Astrocyte (in vitro differentiated cells and primary cell): ENCODE measurements at regions not wholly inside any gene's neighbourhood (a gene's known extent, or its start where the extent isn't known, plus 50 kb on each side); places are given as distances from the start of the nearest gene placed in this dataset.

Experiments used
- DNase-seq: peaks from one replicate; pipeline ENCODE4 v3.0.0-alpha.2; 2010; ENCODE audit warnings: low read depth
- FAIRE-seq: peaks from 2 replicates; lab custom pipeline; 2011; peaks lifted over from hg19 to GRCh38; lab: Jason Lieb, UNC
- H2AFZ ChIP-seq: 2 replicates; pipeline ENCODE4 v1.6.0; 2012; ENCODE audit warnings: low read depth, low read length, inconsistent platforms
- H3K27ac ChIP-seq: 2 replicates; pipeline ENCODE4 v1.5.1; 2011; ENCODE audit warnings: low read depth, low read length, inconsistent platforms
- H3K27me3 ChIP-seq: 2 replicates; pipeline ENCODE4 v1.6.0; 2011; ENCODE audit warnings: low read length, inconsistent platforms; ENCODE audit not compliant: insufficient read depth
- H3K36me3 ChIP-seq: 2 replicates; pipeline ENCODE4 v1.5.1; 2011; ENCODE audit warnings: low read length, inconsistent platforms; ENCODE audit not compliant: insufficient read depth
- H3K4me1 ChIP-seq: 2 replicates; pipeline ENCODE4 v1.5.1; 2011; ENCODE audit warnings: low read length, inconsistent platforms; ENCODE audit not compliant: insufficient read depth
- H3K4me2 ChIP-seq: 2 replicates; pipeline ENCODE4 v1.6.0; 2012; ENCODE audit warnings: low read length, inconsistent platforms
- H3K4me3 ChIP-seq: 2 replicates; pipeline ENCODE4 v1.5.1; 2011; ENCODE audit warnings: low read depth, mild to moderate bottlenecking, low read length, inconsistent platforms; ENCODE audit not compliant: insufficient read depth
- H3K79me2 ChIP-seq: 2 replicates; pipeline ENCODE4 v1.6.0; 2012; ENCODE audit warnings: mild to moderate bottlenecking, low read length, inconsistent platforms; ENCODE audit not compliant: insufficient read depth
- H3K9ac ChIP-seq: 2 replicates; pipeline ENCODE4 v1.6.0; 2012; ENCODE audit warnings: mild to moderate bottlenecking, low read length, inconsistent platforms
- H3K9me3 ChIP-seq: 2 replicates; pipeline ENCODE4 v1.5.1; 2012; ENCODE audit warnings: low read depth, mild to moderate bottlenecking, low read length, inconsistent platforms; ENCODE audit not compliant: insufficient read depth
- H4K20me1 ChIP-seq: 2 replicates; pipeline ENCODE4 v1.6.0; 2012; ENCODE audit warnings: low read length, inconsistent platforms; ENCODE audit not compliant: insufficient read depth
- H3K27ac Mint-ChIP-seq: one replicate; pipeline ENCODE4 v1.8.0; 2021; ENCODE audit warnings: mild to moderate bottlenecking, mixed read lengths; ENCODE audit not compliant: unreplicated experiment
- H3K27me3 Mint-ChIP-seq: one replicate; pipeline ENCODE4 v1.8.0; 2021; ENCODE audit warnings: low read depth, mixed read lengths; ENCODE audit not compliant: unreplicated experiment
- H3K36me3 Mint-ChIP-seq: one replicate; pipeline ENCODE4 v1.8.0; 2021; ENCODE audit warnings: low read depth, mixed read lengths; ENCODE audit not compliant: unreplicated experiment
- H3K4me1 Mint-ChIP-seq: one replicate; pipeline ENCODE4 v1.8.0; 2021; ENCODE audit warnings: low read depth, mixed read lengths; ENCODE audit not compliant: unreplicated experiment
- H3K4me3 Mint-ChIP-seq: one replicate; pipeline ENCODE4 v1.8.0; 2021; ENCODE audit warnings: mild to moderate bottlenecking, moderate library complexity, mixed read lengths; ENCODE audit not compliant: unreplicated experiment
- H3K9me3 Mint-ChIP-seq: one replicate; pipeline ENCODE4 v1.8.0; 2021; ENCODE audit warnings: mild to moderate bottlenecking, mixed read lengths; ENCODE audit not compliant: unreplicated experiment
- CTCF ChIP-seq: IDR thresholded peaks from 2 replicates; pipeline ENCODE4 v1.5.1; 2011; ENCODE audit warnings: low read depth, mild to moderate bottlenecking, inconsistent platforms, low read length, moderate library complexity; ENCODE audit not compliant: insufficient read depth
- EZH2 ChIP-seq: IDR thresholded peaks from 2 replicates; pipeline ENCODE4 v1.6.1; 2012; ENCODE audit warnings: mild to moderate bottlenecking, low read length, inconsistent platforms; ENCODE audit not compliant: insufficient read depth

- peak overlapping the region; percentile 55 for H2AFZ ChIP-seq
- H3K9me3 Mint-ChIP-seq, result no peaks in the 10 kb centered on the region
- no peaks in the 10 kb centered on the region for H3K36me3 Mint-ChIP-seq
- peaks cover 9% of the 10 kb centered on the region for H3K27me3 Mint-ChIP-seq
- H3K36me3 ChIP-seq, result no peaks in the 10 kb centered on the region
- H3K27me3 ChIP-seq, result no peaks in the 10 kb centered on the region
- H3K9ac ChIP-seq, result peak overlapping the region; percentile 77
- peak overlapping the region; percentile 80 for H3K4me2 ChIP-seq
- H3K79me2 ChIP-seq, result no peaks in the 10 kb centered on the region
- H3K4me3 Mint-ChIP-seq, result no peak overlapping the region
- peak; percentile 60 for DNase-seq
- H3K4me1 ChIP-seq, result peaks cover 19% of the 10 kb centered on the region
- H3K27ac Mint-ChIP-seq, result peak overlapping the region; percentile 89
- peak overlapping the region; percentile 31 for H3K4me3 ChIP-seq
- H3K27ac ChIP-seq, result peak overlapping the region; percentile 87
- no peaks in the 10 kb centered on the region for H4K20me1 ChIP-seq
- FAIRE-seq, result no peak
- H3K4me1 Mint-ChIP-seq, result peaks cover 16% of the 10 kb centered on the region
- TF ChIP-seq EZH2 (no peak), CTCF (no peak)
- H3K9me3 ChIP-seq, result no peaks in the 10 kb centered on the region
These were observed 283.8 kb upstream of the NR2F2 start for GRCh38 chr15:96046620-96047240.

- H3K27ac Mint-ChIP-seq, result peak overlapping the region; percentile 89
- Histone ChIP-seq H3K36me3 (no peaks in the 10 kb centered on the region), H2AFZ (peak overlapping the region; percentile 55), H4K20me1 (no peaks in the 10 kb centered on the region), H3K4me1 (peaks cover 19% of the 10 kb centered on the region), H3K9me3 (no peaks in the 10 kb centered on the region), H3K4me2 (peak overlapping the region; percentile 80), H3K4me3 (peak overlapping the region; percentile 31), H3K79me2 (no peaks in the 10 kb centered on the region), H3K27me3 (peaks cover 3% of the 10 kb centered on the region), H3K9ac (peak overlapping the region; percentile 77), H3K27ac (peak overlapping the region; percentile 87)
- TF ChIP-seq CTCF, result peak; percentile 14
- no peak for TF ChIP-seq EZH2
- H3K27me3 Mint-ChIP-seq, result peaks cover 10% of the 10 kb centered on the region
- FAIRE-seq (peak; percentile 64), DNase-seq (peak; percentile 97)
- H3K4me3 Mint-ChIP-seq, result no peak overlapping the region
- no peaks in the 10 kb centered on the region for H3K9me3 Mint-ChIP-seq
- H3K4me1 Mint-ChIP-seq, result peaks cover 16% of the 10 kb centered on the region
- H3K36me3 Mint-ChIP-seq, result no peaks in the 10 kb centered on the region
These were observed 283.1 kb upstream of the NR2F2 start for GRCh38 chr15:96047255-96047931.

- Histone ChIP-seq H2AFZ (no peak overlapping the region), H3K27ac (no peak overlapping the region), H3K27me3 (peaks cover 7% of the 10 kb centered on the region), H3K79me2 (no peaks in the 10 kb centered on the region), H4K20me1 (no peaks in the 10 kb centered on the region), H3K36me3 (no peaks in the 10 kb centered on the region), H3K4me1 (peaks cover 32% of the 10 kb centered on the region), H3K9me3 (no peaks in the 10 kb centered on the region), H3K4me3 (no peak overlapping the region), H3K9ac (no peak overlapping the region), H3K4me2 (no peak overlapping the region)
- DNase-seq (no peak), FAIRE-seq (no peak)
- Mint-ChIP-seq H3K27ac (no peak overlapping the region), H3K4me3 (no peak overlapping the region), H3K27me3 (peaks cover 16% of the 10 kb centered on the region), H3K36me3 (no peaks in the 10 kb centered on the region), H3K9me3 (no peaks in the 10 kb centered on the region), H3K4me1 (peaks cover 20% of the 10 kb centered on the region)
- TF ChIP-seq CTCF, result no peak
- TF ChIP-seq EZH2, result no peak
These were observed 281.2 kb upstream of the NR2F2 start for GRCh38 chr15:96049323-96049722.
